ENCODE measurements at regions not wholly inside any gene's neighbourhood (a gene's known extent, or its start where the extent isn't known, plus 50 kb on each side); places are given as distances from the start of the nearest gene placed in this dataset.

- no peak for TF ChIP-seq USF2 (CRISPR knock-in tag; IDR thresholded peaks at IDR 0.05)
- no peak for TF ChIP-seq RORB (CRISPR knock-in tag; IDR thresholded peaks at IDR 0.05)
- TF ChIP-seq HMGA2 (CRISPR knock-in tag; IDR thresholded peaks at IDR 0.05), result no peak
- TF ChIP-seq RELA (CRISPR knock-in tag; IDR thresholded peaks at IDR 0.05; ENCODE audit: borderline replicate concordance), result no peak
- TF ChIP-seq ZNF416 (CRISPR knock-in tag; IDR thresholded peaks at IDR 0.05), result no peak
- no peak for TF ChIP-seq ZNF263 (CRISPR knock-in tag; IDR thresholded peaks at IDR 0.05; ENCODE audit: low read depth)
- TF ChIP-seq FOXJ3 (CRISPR knock-in tag; IDR thresholded peaks at IDR 0.05; ENCODE audit: borderline replicate concordance), result no peak
- TF ChIP-seq NR3C1 (CRISPR knock-in tag; conservative IDR thresholded peaks at IDR 0.05; ENCODE audit: low read depth), result no peak
- TF ChIP-seq ZNF671 (CRISPR knock-in tag; IDR thresholded peaks at IDR 0.05), result no peak
- TF ChIP-seq ZSCAN18 (CRISPR knock-in tag; IDR thresholded peaks at IDR 0.05), result no peak
- TF ChIP-seq E2F4 (CRISPR knock-in tag; IDR thresholded peaks at IDR 0.05; ENCODE audit: borderline replicate concordance, low read depth), result no peak
- no peak for TF ChIP-seq NFATC4 (CRISPR knock-in tag; IDR thresholded peaks at IDR 0.05)
- TF ChIP-seq ZNF532 (CRISPR knock-in tag; IDR thresholded peaks at IDR 0.05; ENCODE audit: borderline replicate concordance), result no peak
- no peak for TF ChIP-seq CREB1 (CRISPR knock-in tag; IDR thresholded peaks at IDR 0.05)
- TF ChIP-seq PRDM15 (CRISPR knock-in tag; IDR thresholded peaks at IDR 0.05), result no peak
- no peak for TF ChIP-seq IRF1 (CRISPR knock-in tag; IDR thresholded peaks at IDR 0.05)
- no peak for TF ChIP-seq GABPB1 (CRISPR knock-in tag; IDR thresholded peaks at IDR 0.05)
- TF ChIP-seq ATF2 (CRISPR knock-in tag; IDR thresholded peaks at IDR 0.05; ENCODE audit: borderline replicate concordance, low read depth), result no peak
- no peak for TF ChIP-seq ATF1 (CRISPR knock-in tag; IDR thresholded peaks at IDR 0.05)
- TF ChIP-seq CTCF (IDR thresholded peaks at IDR 0.05), result no peak
- H3K4me1 Mint-ChIP-seq, result peaks cover 11% of the 10 kb centered on the region
- ChIA-PET CTCF (no interaction called here), POLR2A (no interaction called here)
- peaks cover 7% of the 10 kb centered on the region; the same call in 1 of the 2 replicates for H3K9me3 Mint-ChIP-seq
- no peak for DNase-seq (ENCODE audit: low spot score)
- no peak overlapping the region for H3K4me3 Mint-ChIP-seq
- peaks cover 9% of the 10 kb centered on the region; the same call in 1 of the 2 replicates for H3K36me3 Mint-ChIP-seq
- H3K27ac Mint-ChIP-seq, result no peak overlapping the region
- no peaks in the 10 kb centered on the region for H3K27me3 Mint-ChIP-seq (ENCODE audit: low read depth)
- no peak for ATAC-seq
Observed at GRCh38 chr2:150787353-150788093, 300.1 kb upstream of the RND3 start.

Data from WTC11 (cell line).